Left colon (tissue), 2 donors: ENCODE measurements at regions not wholly inside any gene's neighbourhood (a gene's known extent, or its start where the extent isn't known, plus 50 kb on each side); places are given as distances from the start of the nearest gene placed in this dataset.

ENCODE experiments used
- ATAC-seq: fragments of 200-7000 bp; cut with Tn5 transposase; one replicate; pipeline ENCODE4 v1.9.1; 2020; ENCODE audit warnings: mild to moderate bottlenecking, moderate library complexity
- DNase-seq, 2 donors: peaks; one replicate each; pipeline ENCODE4 v3.0.0-alpha.2; 2020
- intact Hi-C, 2 donors: fragments of 100-400 bp; cut with DNase I in 1 of 2; cut with micrococcal nuclease in 1 of 2; formaldehyde crosslinking; loops; one replicate each; pipeline versions ENCODE4 v1.11.2 to v1.14.0; 2022; cut with DNase I, micrococcal nuclease
- donor health status: DM: no; HTN: no; CAD: no.
- donor health status: DM: yes; HTN: yes; CAD: no.

GRCh38 chr21:28532446-28532845 is 460.2 kb downstream of the LTN1 start:
- DNase-seq = no peak
- intact Hi-C loops = no loop called here
- no peak for ATAC-seq

- no peak for DNase-seq
- intact Hi-C loops = no loop called here
Measured at GRCh38 chr21:28523367-28523766, 469.3 kb downstream of the LTN1 start.

GRCh38 chr21:28522014-28522799 is 470.5 kb downstream of the LTN1 start:
- intact Hi-C loops = no loop called here
- ATAC-seq = no peak
- DNase-seq = no peak

More at GRCh38 chr21:28523367-28523766, 469.3 kb downstream of the LTN1 start:
- no peak for ATAC-seq

GRCh38 chr21:28518630-28519029 is 474.0 kb downstream of the LTN1 start:
- DNase-seq = no peak
- ATAC-seq = no peak
- intact Hi-C loops = loop anchor here in 1 of 2 donors (10.0 kb wide), 1 partner anchor 226 kb away; no protein-coding TSS in a partner anchor

GRCh38 chr21:28516991-28517592 is 475.6 kb downstream of the LTN1 start:
- intact Hi-C loops = loop anchor here in 1 of 2 donors (10.0 kb wide), 1 partner anchor 228 kb away; no protein-coding TSS in a partner anchor
- peak; percentile 96 for ATAC-seq

GRCh38 chr21:28516021-28516420 is 476.7 kb downstream of the LTN1 start:
- ATAC-seq (no peak), DNase-seq (no peak)
- intact Hi-C loops = loop anchor here in 1 of 2 donors (10.0 kb wide), 1 partner anchor 229 kb away; no protein-coding TSS in a partner anchor

More at GRCh38 chr21:28516991-28517592, 475.6 kb downstream of the LTN1 start:
- peak; percentile 43 to 76 for DNase-seq

GRCh38 chr21:28513428-28513827 is 479.2 kb downstream of the LTN1 start:
- ATAC-seq = no peak
- DNase-seq = no peak
- intact Hi-C loops = loop anchor here in 1 of 2 donors (10.0 kb wide), 1 partner anchor 231 kb away; no protein-coding TSS in a partner anchor

- intact Hi-C loops = no loop called here
- DNase-seq (no peak), ATAC-seq (no peak)
Measured at GRCh38 chr21:28509031-28509430, 483.6 kb downstream of the LTN1 start.

- ATAC-seq (no peak), DNase-seq (no peak)
- intact Hi-C loops = no loop called here
Measured at GRCh38 chr21:28508126-28508525, 484.6 kb downstream of the LTN1 start.

GRCh38 chr21:28496517-28496916 is 496.2 kb downstream of the LTN1 start:
- intact Hi-C loops = no loop called here
- DNase-seq (no peak), ATAC-seq (no peak)

GRCh38 chr21:28492127-28492526 is 500.6 kb downstream of the LTN1 start:
- intact Hi-C loops = no loop called here
- ATAC-seq (no peak), DNase-seq (no peak)

- ATAC-seq = no peak
- DNase-seq = no peak
- intact Hi-C loops = no loop called here
Measured at GRCh38 chr21:28489821-28490350, 502.8 kb downstream of the LTN1 start.

GRCh38 chr21:28489162-28489561 is 503.5 kb downstream of the LTN1 start:
- DNase-seq (no peak), ATAC-seq (no peak)
- intact Hi-C loops = no loop called here

- DNase-seq (no peak), ATAC-seq (no peak)
- intact Hi-C loops = no loop called here
Measured at GRCh38 chr21:28487455-28488070, 505.1 kb downstream of the LTN1 start.

- intact Hi-C loops = no loop called here
- ATAC-seq = no peak
Measured at GRCh38 chr21:28485301-28486022, 507.2 kb downstream of the LTN1 start.

GRCh38 chr21:28483301-28484035 is 509.2 kb downstream of the LTN1 start:
- DNase-seq = no peak

More at GRCh38 chr21:28485301-28486022, 507.2 kb downstream of the LTN1 start:
- DNase-seq = no peak

GRCh38 chr21:28482657-28483056 is 510.0 kb downstream of the LTN1 start:
- ATAC-seq (no peak), DNase-seq (no peak)
- intact Hi-C loops = no loop called here

More at GRCh38 chr21:28483301-28484035, 509.2 kb downstream of the LTN1 start:
- no peak for ATAC-seq
- intact Hi-C loops = no loop called here

GRCh38 chr21:28480470-28480869 is 512.2 kb downstream of the LTN1 start:
- ATAC-seq (no peak), DNase-seq (no peak)
- intact Hi-C loops = no loop called here
